T-cell (primary cell): ENCODE measurements at regions not wholly inside any gene's neighbourhood (a gene's known extent, or its start where the extent isn't known, plus 50 kb on each side); places are given as distances from the start of the nearest gene placed in this dataset.

ENCODE experiments used
- ATAC-seq, 4 experiments: fragments of 200-7000 bp in 3 of 4; fragments of 150-1000 bp in 1 of 4; cut with Tn5 transposase; replicated peaks in 1 of 4; 1 replicate in 3 of 4; 2 replicates in 1 of 4; pipeline ENCODE4 v1.10.0; 2021; ENCODE audit warnings: moderate library complexity in 3 of 4, mild to moderate bottlenecking in 2 of 4, moderate number of reproducible peaks in 1 of 4
- CTCF ChIA-PET, 2 donors: fragments of 300-600 bp; sonication (Branson Sonifier 250); formaldehyde crosslinking; loops; one replicate each; lab custom pipeline; 2022; ENCODE audit warnings: antibody characterized with exemption in 2 of 2; lab: Charles Lee
- POLR2A ChIA-PET, 2 donors: fragments of 300-600 bp; sonication (Branson Sonifier 250); formaldehyde crosslinking; loops; one replicate each; lab custom pipeline; 2022; ENCODE audit warnings: antibody characterized with exemption in 2 of 2; lab: Charles Lee
- DNase-seq, 35 experiments: peaks; one replicate each; pipeline versions ENCODE4 v3.0.0 to v3.0.0-alpha.2; 2013 to 2023
- H3K27ac ChIP-seq: one replicate; pipeline ENCODE4 v1.5.1; 2013; ENCODE audit warnings: low read length
- H3K27me3 ChIP-seq, 2 experiments: replicated peaks in 1 of 2; 1 replicate in 1 of 2; 2 replicates in 1 of 2; pipeline versions ENCODE4 v1.6.1 to v1.7.0; 2013; ENCODE audit warnings: low read length in 1 of 2, mixed read lengths in 1 of 2; ENCODE audit not compliant: control insufficient read depth in 2 of 2, insufficient read depth in 2 of 2; ENCODE audit errors: extremely low read depth in 1 of 2
- H3K36me3 ChIP-seq, 2 donors: 1 replicate in 1 of 2; 2 replicates in 1 of 2; pipeline versions ENCODE4 v1.6.1 to v1.7.0; 2013; ENCODE audit warnings: low read length in 1 of 2; ENCODE audit not compliant: control insufficient read depth in 2 of 2, insufficient read depth in 1 of 2; ENCODE audit errors: extremely low read depth in 1 of 2
- H3K4me1 ChIP-seq, 2 experiments: 1 replicate in 1 of 2; 2 replicates in 1 of 2; pipeline versions ENCODE4 v1.6.1 to v1.7.0; 2013; ENCODE audit warnings: low read length in 2 of 2, mixed read lengths in 1 of 2; ENCODE audit not compliant: insufficient read depth in 2 of 2, control insufficient read depth in 1 of 2; ENCODE audit errors: extremely low read depth in 1 of 2
- H3K4me3 ChIP-seq, 2 donors: 1 replicate in 1 of 2; 2 replicates in 1 of 2; pipeline versions ENCODE4 v1.5.1 to v1.7.0; 2013; ENCODE audit warnings: mild to moderate bottlenecking in 2 of 2, low read length in 1 of 2, moderate library complexity in 1 of 2; ENCODE audit not compliant: control insufficient read depth in 1 of 2; ENCODE audit errors: extremely low read depth in 1 of 2
- H3K9me3 ChIP-seq: 2 replicates; pipeline ENCODE4 v1.7.0; 2013
- H3K27ac Mint-ChIP-seq, 2 donors: one replicate each; pipeline ENCODE4 v1.8.0; 2020 to 2021; ENCODE audit warnings: mild to moderate bottlenecking in 2 of 2, mixed read lengths in 2 of 2
- H3K27me3 Mint-ChIP-seq, 2 donors: one replicate each; pipeline ENCODE4 v1.8.0; 2021 to 2022; ENCODE audit warnings: mixed read lengths in 2 of 2
- H3K36me3 Mint-ChIP-seq: one replicate; pipeline ENCODE4 v1.8.0; 2021; ENCODE audit warnings: mixed read lengths
- H3K4me1 Mint-ChIP-seq, 3 donors: one replicate each; pipeline ENCODE4 v1.8.0; 2020 to 2022; ENCODE audit warnings: mixed read lengths in 3 of 3, mild to moderate bottlenecking in 1 of 3
- H3K4me3 Mint-ChIP-seq, 3 donors: one replicate each; pipeline ENCODE4 v1.8.0; 2020 to 2022; ENCODE audit warnings: mild to moderate bottlenecking in 3 of 3, mixed read lengths in 3 of 3, moderate library complexity in 3 of 3
- H3K9me3 Mint-ChIP-seq, 3 donors: one replicate each; pipeline ENCODE4 v1.8.0; 2020 to 2022; ENCODE audit warnings: mixed read lengths in 3 of 3
- WGBS: methylation state at CpG from one replicate; pipeline ENCODE4 v1.1.5; 2013; ENCODE audit warnings: missing lambda C conversion rate; ENCODE audit not compliant: insufficient coverage; 5-methylcytosine and 5-hydroxymethylcytosine counted together

DNA sequence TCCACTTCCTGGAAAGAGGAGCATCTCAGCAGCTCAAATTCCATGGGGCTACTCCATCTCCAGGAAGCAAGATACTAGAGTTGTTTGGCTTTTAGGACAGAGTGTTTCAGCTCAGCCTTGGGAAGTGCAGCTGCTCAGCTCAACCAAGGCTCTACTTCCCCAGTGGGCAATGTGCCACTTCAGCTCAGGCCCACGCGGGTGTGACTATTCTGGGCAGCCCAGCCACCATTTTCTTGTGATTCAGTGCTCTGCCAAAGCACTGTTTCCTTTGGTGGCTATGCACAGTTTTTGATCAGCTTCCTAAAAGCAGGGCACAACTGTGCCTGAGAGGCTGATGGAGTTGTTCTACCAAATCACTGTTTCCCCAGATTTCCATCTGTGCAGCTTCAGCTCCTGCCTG lies 1104.9 kb upstream of the TMPRSS15 start:
- H3K27ac Mint-ChIP-seq = no peak overlapping the region
- peaks cover 13 to 20% (median 13%) of the 10 kb centered on the region in 3 donors for H3K9me3 Mint-ChIP-seq
- ChIA-PET POLR2A (no interaction called here), CTCF (interaction anchor here in 1 of 2 donors (0.6 kb wide), 1 partner anchor 143 kb away, joined by 3 read pairs; no protein-coding TSS in a partner anchor)
- no peak overlapping the region for H3K4me3 Mint-ChIP-seq
- Histone ChIP-seq H3K4me3 (no peak overlapping the region), H3K4me1 (no peaks in the 10 kb centered on the region), H3K27me3 (no peaks in the 10 kb centered on the region), H3K9me3 (no peaks in the 10 kb centered on the region), H3K27ac (no peak overlapping the region), H3K36me3 (no peaks in the 10 kb centered on the region)
- no peaks in the 10 kb centered on the region for H3K4me1 Mint-ChIP-seq
- ATAC-seq = no peak
- no peaks in the 10 kb centered on the region for H3K27me3 Mint-ChIP-seq
- no peak for DNase-seq
- H3K36me3 Mint-ChIP-seq = no peaks in the 10 kb centered on the region
- 86% methylated on average over 2 of the region's 2 CpGs for WGBS

DNA sequence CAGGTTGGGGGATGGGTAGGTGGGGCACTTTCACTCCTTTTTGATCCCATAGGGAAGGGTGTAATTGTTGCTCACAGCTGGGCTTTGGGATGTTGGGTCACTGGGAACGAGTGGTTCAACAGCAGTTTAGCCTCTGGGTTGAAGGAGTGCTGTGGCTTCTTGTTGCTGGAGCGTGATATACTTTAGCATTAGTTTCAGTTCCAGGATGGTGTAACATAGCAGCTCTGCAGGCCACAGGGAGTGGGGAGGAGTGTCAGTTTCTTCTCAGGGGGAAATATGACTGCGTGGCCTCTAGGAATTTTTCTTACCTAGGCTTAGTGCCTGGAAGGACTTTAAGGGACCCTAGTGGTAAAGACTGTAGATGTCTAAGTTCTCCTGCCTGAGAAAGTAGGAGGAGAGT lies 1105.3 kb upstream of the TMPRSS15 start:
- Mint-ChIP-seq H3K27ac (no peak overlapping the region), H3K4me3 (no peak overlapping the region), H3K9me3 (peaks cover 13 to 21% (median 13%) of the 10 kb centered on the region in 3 donors), H3K27me3 (no peaks in the 10 kb centered on the region), H3K4me1 (no peaks in the 10 kb centered on the region), H3K36me3 (no peaks in the 10 kb centered on the region)
- WGBS = 64% methylated on average over 2 of the region's 3 CpGs
- no peaks in the 10 kb centered on the region for H3K9me3 ChIP-seq
- POLR2A ChIA-PET = no interaction called here
- H3K4me1 ChIP-seq = no peaks in the 10 kb centered on the region
- no peak for ATAC-seq
- no peaks in the 10 kb centered on the region for H3K27me3 ChIP-seq
- H3K27ac ChIP-seq = no peak overlapping the region
- CTCF ChIA-PET = no interaction called here
- H3K4me3 ChIP-seq = no peak overlapping the region
- DNase-seq = no peak
- no peaks in the 10 kb centered on the region for H3K36me3 ChIP-seq

DNA sequence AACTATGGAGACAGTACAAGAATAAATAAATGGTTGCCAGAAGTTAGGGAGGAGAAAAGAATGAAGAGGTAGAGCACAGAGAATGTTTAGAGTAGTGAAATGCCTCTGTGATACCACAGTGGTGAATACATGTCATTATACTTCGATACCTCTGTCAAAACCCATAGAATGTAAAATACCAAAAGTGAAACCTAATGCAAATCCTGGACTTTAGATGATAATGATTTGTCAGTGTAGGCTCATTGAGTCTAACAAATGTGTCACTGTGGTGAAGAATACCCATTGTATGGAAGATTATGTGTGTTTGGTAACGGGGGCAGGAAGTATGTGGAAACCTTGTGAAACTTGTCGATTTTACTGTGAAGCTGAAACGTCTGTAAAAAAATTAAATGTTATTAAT lies 1106.5 kb upstream of the TMPRSS15 start:
- no peaks in the 10 kb centered on the region for H3K4me1 Mint-ChIP-seq

DNA sequence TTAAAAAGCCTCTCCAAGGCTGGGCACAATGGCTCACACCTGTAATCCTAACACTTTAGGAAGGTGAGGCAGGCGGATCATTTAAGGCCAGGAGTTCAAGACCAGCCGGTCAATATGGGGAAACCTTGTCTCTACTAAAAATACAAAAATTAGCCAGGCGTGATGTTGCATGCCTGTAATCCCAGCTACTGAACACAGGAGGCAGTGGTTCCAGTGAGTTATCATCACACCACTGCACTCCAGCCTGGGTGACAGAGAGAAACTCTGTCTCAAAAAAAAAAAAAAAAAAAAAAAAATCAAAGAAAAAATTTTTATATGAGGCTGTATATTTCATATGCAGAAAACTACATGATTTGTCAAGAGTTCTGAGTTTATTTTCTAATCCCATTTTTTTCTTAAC lies 1107.1 kb upstream of the TMPRSS15 start:
- ATAC-seq = no peak
- Histone ChIP-seq H3K4me1 (no peaks in the 10 kb centered on the region), H3K36me3 (no peaks in the 10 kb centered on the region), H3K27ac (no peak overlapping the region), H3K4me3 (no peak overlapping the region), H3K9me3 (no peaks in the 10 kb centered on the region), H3K27me3 (no peaks in the 10 kb centered on the region)
- POLR2A ChIA-PET = no interaction called here
- Mint-ChIP-seq H3K4me3 (no peak overlapping the region), H3K9me3 (peaks cover 9 to 33% (median 17%) of the 10 kb centered on the region in 3 donors), H3K36me3 (no peaks in the 10 kb centered on the region), H3K4me1 (no peaks in the 10 kb centered on the region), H3K27me3 (no peaks in the 10 kb centered on the region), H3K27ac (no peak overlapping the region)
- CTCF ChIA-PET = no interaction called here
- no CpG with 5 or more reads among the region's 3 CpGs for WGBS
- DNase-seq = no peak

More for the DNA sequence above, 1106.5 kb upstream of the TMPRSS15 start:
- no peaks in the 10 kb centered on the region for H3K27me3 Mint-ChIP-seq
- no peaks in the 10 kb centered on the region for H3K36me3 ChIP-seq
- H3K36me3 Mint-ChIP-seq = no peaks in the 10 kb centered on the region
- H3K27ac ChIP-seq = no peak overlapping the region
- H3K27me3 ChIP-seq = no peaks in the 10 kb centered on the region
- H3K4me1 ChIP-seq = no peaks in the 10 kb centered on the region
- DNase-seq (no peak), ATAC-seq (no peak)
- ChIA-PET CTCF (no interaction called here), POLR2A (no interaction called here)
- no peaks in the 10 kb centered on the region for H3K9me3 ChIP-seq
- peaks cover 9 to 33% (median 17%) of the 10 kb centered on the region in 3 donors for H3K9me3 Mint-ChIP-seq
- no CpG with 5 or more reads among the region's 4 CpGs for WGBS
- no peak overlapping the region for H3K4me3 ChIP-seq
- no peak overlapping the region for H3K27ac Mint-ChIP-seq
- no peak overlapping the region for H3K4me3 Mint-ChIP-seq

DNA sequence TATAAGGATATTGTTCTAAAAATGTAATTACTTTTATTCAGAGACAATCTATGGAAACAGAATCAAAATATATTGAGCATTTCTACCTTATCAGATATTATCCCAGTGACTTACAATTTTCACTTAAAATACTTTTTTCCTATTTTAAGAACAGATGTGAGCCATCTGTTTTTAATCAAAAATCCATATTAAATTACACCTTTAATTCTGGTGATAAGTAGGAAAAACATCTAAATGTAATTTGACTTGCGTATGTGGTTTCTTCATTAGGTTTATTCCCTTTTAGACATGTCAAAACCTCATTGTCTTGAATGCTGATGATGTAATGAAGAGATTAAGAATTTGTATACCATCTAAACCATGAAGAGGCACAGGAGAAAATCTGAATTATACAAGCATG lies 1118.8 kb upstream of the TMPRSS15 start:
- CTCF ChIA-PET = no interaction called here
- no peaks in the 10 kb centered on the region for H3K4me1 Mint-ChIP-seq
- no peak for ATAC-seq

DNA sequence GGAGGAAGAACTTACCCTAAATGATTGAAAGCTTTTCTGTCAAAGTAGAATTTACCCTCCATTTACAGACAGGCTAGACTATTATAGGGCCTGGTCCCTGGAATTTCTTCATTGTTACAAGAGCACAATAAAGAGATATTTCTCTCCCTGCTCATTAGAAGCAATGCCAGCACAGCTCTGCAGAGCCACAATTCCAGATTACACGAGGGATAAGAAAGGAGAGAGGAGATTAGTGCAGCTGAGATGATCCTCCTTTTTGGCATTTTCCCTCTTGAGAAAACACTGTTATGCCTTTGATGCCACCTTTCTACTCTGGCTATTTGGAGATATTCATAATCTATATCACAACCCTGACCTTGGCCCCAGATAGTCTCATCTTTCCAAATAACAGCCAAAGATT lies 1119.5 kb upstream of the TMPRSS15 start:
- Mint-ChIP-seq H3K27ac (no peak overlapping the region), H3K27me3 (no peaks in the 10 kb centered on the region), H3K4me3 (no peak overlapping the region), H3K9me3 (peaks cover 15 to 18% (median 17%) of the 10 kb centered on the region in 3 donors), H3K4me1 (no peaks in the 10 kb centered on the region), H3K36me3 (no peaks in the 10 kb centered on the region)
- DNase-seq (no peak), ATAC-seq (no peak)
- Histone ChIP-seq H3K4me3 (no peak overlapping the region), H3K27ac (no peak overlapping the region), H3K4me1 (no peaks in the 10 kb centered on the region), H3K9me3 (no peaks in the 10 kb centered on the region), H3K27me3 (no peaks in the 10 kb centered on the region), H3K36me3 (no peaks in the 10 kb centered on the region)
- WGBS = no CpG with 5 or more reads among the region's 1 CpG
- ChIA-PET POLR2A (no interaction called here), CTCF (no interaction called here)

More for the DNA sequence above, 1118.8 kb upstream of the TMPRSS15 start:
- no peaks in the 10 kb centered on the region for H3K27me3 ChIP-seq
- no peak overlapping the region for H3K4me3 Mint-ChIP-seq
- no CpG with 5 or more reads among the region's 1 CpG for WGBS
- H3K36me3 ChIP-seq = no peaks in the 10 kb centered on the region
- POLR2A ChIA-PET = no interaction called here
- H3K27me3 Mint-ChIP-seq = no peaks in the 10 kb centered on the region
- H3K4me3 ChIP-seq = no peak overlapping the region
- H3K27ac ChIP-seq = no peak overlapping the region
- no peaks in the 10 kb centered on the region for H3K36me3 Mint-ChIP-seq
- DNase-seq = no peak
- H3K9me3 ChIP-seq = no peaks in the 10 kb centered on the region
- H3K27ac Mint-ChIP-seq = no peak overlapping the region
- H3K4me1 ChIP-seq = no peaks in the 10 kb centered on the region
- H3K9me3 Mint-ChIP-seq = peaks cover 15 to 18% (median 17%) of the 10 kb centered on the region in 3 donors

DNA sequence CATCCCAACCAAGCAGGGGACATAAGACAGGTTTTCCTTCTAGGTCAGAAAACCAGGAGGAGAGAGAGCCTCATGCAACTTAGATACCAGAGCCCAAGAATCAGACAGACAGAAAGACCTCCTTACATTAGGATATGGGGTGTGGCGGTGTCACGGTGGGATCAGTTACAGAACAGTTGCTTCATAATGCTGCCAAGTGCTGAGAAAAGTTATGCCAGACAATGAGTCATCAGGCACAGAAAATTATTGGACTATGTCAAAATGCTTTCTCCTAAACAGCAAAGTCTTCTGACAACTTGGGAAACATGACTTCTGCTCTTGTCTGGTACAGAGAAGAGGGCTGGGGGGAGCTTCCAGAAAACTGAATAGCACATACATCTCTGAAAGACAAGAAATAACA lies 1120.2 kb upstream of the TMPRSS15 start:
- WGBS = no CpG with 5 or more reads among the region's 2 CpGs
- H3K4me1 Mint-ChIP-seq = no peaks in the 10 kb centered on the region

More for the DNA sequence above, 1120.2 kb upstream of the TMPRSS15 start:
- Mint-ChIP-seq H3K27me3 (no peaks in the 10 kb centered on the region), H3K9me3 (peaks cover 13 to 17% (median 15%) of the 10 kb centered on the region in 3 donors), H3K27ac (no peak overlapping the region), H3K36me3 (no peaks in the 10 kb centered on the region), H3K4me3 (no peak overlapping the region)
- H3K27me3 ChIP-seq = no peaks in the 10 kb centered on the region
- ChIA-PET CTCF (no interaction called here), POLR2A (no interaction called here)
- DNase-seq (no peak), ATAC-seq (no peak)
- H3K4me3 ChIP-seq = no peak overlapping the region
- no peaks in the 10 kb centered on the region for H3K36me3 ChIP-seq
- H3K27ac ChIP-seq = no peak overlapping the region
- H3K4me1 ChIP-seq = no peaks in the 10 kb centered on the region
- H3K9me3 ChIP-seq = no peaks in the 10 kb centered on the region
